Neutrophil (primary cell): ENCODE measurements at regions not wholly inside any gene's neighbourhood (a gene's known extent, or its start where the extent isn't known, plus 50 kb on each side); places are given as distances from the start of the nearest gene placed in this dataset.

Experiments used
- H3K27ac ChIP-seq: fragments of 200-600 bp; sonication (generic); 2 replicates; pipeline ENCODE4 v1.5.1; 2016; ENCODE audit warnings: mild to moderate bottlenecking, moderate library complexity
- H3K27me3 ChIP-seq: fragments of 200-600 bp; sonication (generic); 2 replicates; pipeline ENCODE4 v1.6.0; 2016; ENCODE audit warnings: mild to moderate bottlenecking
- H3K36me3 ChIP-seq: fragments of 200-600 bp; sonication (generic); 2 replicates; pipeline ENCODE4 v1.5.1; 2017
- H3K4me1 ChIP-seq, 2 experiments: fragments of 200-600 bp in 1 of 2; sonication (generic) in 1 of 2; 1 replicate in 1 of 2; 2 replicates in 1 of 2; pipeline versions ENCODE4 v1.5.1 to v1.6.1; 2013 to 2016; ENCODE audit warnings: low read depth in 1 of 2, low read length in 1 of 2, mild to moderate bottlenecking in 1 of 2, moderate library complexity in 1 of 2; ENCODE audit not compliant: control insufficient read depth in 1 of 2, insufficient read depth in 1 of 2
- H3K4me3 ChIP-seq, 2 experiments: fragments of 200-600 bp in 1 of 2; sonication (generic) in 1 of 2; 1 replicate in 1 of 2; 2 replicates in 1 of 2; pipeline ENCODE4 v1.5.1; 2013 to 2016; ENCODE audit warnings: low read depth in 1 of 2, low read length in 1 of 2, mild to moderate bottlenecking in 1 of 2, moderate library complexity in 1 of 2
- H3K9me3 ChIP-seq: fragments of 200-600 bp; sonication (generic); 2 replicates; pipeline ENCODE4 v1.5.1; 2016
- TF ChIP-seq, protein P1 (sequence below): fragments of 200-600 bp; sonication (generic); IDR thresholded peaks from 2 replicates; pipeline ENCODE4 v1.5.1; 2016; ENCODE audit warnings: antibody characterized with exemption

DNA sequence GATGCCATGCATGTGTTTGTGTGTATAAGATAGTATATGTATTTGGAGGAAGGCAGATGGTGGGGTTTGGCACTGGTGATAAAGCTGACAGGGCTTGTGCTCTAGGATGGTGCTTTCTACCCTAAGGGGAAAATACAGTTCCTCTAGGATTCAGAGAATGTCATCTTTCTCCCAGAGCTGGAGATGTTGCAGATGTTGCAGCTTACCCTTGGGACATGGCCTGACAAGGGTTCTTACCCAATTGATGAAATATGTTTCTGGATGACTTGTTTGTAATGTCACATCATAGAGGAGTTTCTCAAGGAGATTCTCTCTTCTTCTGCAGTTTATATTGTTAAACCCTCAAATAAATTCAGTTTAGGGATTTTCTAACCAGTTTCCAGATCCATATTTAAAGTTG lies 52.5 kb upstream of the PITX2 start:
- TF ChIP-seq, protein P1, sequence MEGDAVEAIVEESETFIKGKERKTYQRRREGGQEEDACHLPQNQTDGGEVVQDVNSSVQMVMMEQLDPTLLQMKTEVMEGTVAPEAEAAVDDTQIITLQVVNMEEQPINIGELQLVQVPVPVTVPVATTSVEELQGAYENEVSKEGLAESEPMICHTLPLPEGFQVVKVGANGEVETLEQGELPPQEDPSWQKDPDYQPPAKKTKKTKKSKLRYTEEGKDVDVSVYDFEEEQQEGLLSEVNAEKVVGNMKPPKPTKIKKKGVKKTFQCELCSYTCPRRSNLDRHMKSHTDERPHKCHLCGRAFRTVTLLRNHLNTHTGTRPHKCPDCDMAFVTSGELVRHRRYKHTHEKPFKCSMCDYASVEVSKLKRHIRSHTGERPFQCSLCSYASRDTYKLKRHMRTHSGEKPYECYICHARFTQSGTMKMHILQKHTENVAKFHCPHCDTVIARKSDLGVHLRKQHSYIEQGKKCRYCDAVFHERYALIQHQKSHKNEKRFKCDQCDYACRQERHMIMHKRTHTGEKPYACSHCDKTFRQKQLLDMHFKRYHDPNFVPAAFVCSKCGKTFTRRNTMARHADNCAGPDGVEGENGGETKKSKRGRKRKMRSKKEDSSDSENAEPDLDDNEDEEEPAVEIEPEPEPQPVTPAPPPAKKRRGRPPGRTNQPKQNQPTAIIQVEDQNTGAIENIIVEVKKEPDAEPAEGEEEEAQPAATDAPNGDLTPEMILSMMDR = no peak
- Histone ChIP-seq H3K27me3 (no peaks in the 10 kb centered on the region), H3K4me3 (no peak overlapping the region), H3K27ac (no peak overlapping the region), H3K9me3 (no peaks in the 10 kb centered on the region), H3K36me3 (no peaks in the 10 kb centered on the region), H3K4me1 (no peaks in the 10 kb centered on the region)

DNA sequence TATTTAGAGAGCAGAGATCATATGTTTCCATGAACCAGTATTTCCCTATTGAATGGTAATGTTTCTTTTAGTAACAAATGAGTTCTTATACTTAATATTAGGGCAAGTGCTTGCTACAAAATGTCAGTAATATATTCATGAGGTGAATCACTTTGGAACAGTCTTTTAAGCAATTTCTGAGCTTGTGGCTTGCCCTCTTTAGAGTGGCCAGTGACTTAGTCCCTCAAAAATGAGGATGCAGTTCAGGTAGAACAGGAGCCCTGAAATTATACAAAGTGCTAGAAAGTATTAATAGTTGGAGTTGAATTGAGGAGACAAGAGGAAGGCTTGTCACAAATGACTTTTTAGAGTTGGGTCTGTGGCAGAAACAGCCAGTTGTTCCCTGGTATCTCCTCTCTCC lies 53.4 kb upstream of the PITX2 start:
- no peaks in the 10 kb centered on the region for H3K4me1 ChIP-seq

DNA sequence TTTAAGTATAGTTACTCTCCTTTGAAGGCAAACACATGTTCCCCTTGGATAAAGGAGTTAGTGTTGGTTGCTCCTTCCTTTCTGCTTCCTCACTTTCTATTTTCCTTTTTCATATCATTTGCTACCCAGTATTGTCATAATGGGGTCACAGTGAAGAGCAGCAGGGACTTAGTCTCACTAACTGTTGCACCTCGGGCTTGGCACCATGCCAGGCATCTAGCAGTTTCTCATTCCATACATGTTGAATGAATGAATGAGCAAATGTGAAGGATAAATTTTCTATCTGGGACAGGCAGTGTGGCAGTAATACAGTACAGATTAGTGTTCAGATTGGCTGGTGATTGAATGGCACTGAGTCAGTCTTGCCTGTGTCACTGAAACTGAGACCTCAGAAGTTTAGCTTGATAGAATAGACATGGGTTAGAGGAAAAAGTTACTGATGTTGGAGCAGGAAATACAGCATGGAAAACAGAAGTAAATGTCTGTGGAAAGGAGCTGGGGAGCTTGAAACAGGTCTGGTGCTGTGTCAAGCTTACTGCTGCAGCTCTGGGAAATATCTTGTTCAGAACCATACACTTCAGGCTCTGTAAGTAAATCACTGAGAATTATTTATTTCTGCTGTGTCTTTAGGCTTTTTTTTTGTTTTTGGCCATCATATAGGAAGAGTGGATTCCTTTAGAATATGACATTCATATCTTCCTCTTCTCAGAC lies 55.8 kb upstream of the PITX2 start:
- no peaks in the 10 kb centered on the region for H3K9me3 ChIP-seq
- TF ChIP-seq, protein P1 = no peak
- no peaks in the 10 kb centered on the region for H3K4me1 ChIP-seq
- no peaks in the 10 kb centered on the region for H3K36me3 ChIP-seq
- H3K4me3 ChIP-seq = no peak overlapping the region
- H3K27ac ChIP-seq = no peak overlapping the region
- H3K27me3 ChIP-seq = no peaks in the 10 kb centered on the region

More for the DNA sequence above, 53.4 kb upstream of the PITX2 start:
- Histone ChIP-seq H3K9me3 (no peaks in the 10 kb centered on the region), H3K36me3 (no peaks in the 10 kb centered on the region), H3K27ac (no peak overlapping the region), H3K27me3 (no peaks in the 10 kb centered on the region), H3K4me3 (no peak overlapping the region)
- TF ChIP-seq, protein P1 = no peak

DNA sequence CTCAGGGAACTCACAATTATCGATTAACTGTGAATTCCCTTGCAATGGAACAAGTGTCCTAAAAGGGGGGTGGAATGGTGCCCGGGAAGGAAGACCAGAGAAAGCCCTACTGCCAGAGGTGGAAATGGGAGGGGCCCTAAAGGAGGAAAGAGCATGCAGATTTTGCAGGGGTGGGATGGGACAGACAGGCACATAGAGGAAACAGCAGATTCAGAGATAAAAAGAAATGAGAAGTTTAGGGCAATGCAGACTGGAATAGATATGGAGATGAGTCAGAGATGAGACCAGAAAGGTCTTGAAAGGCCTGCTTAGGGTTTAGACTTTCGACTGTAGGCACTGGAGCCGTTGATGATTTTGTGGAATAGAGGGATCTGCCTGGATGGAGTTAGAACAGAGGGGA lies 57.4 kb upstream of the PITX2 start:
- Histone ChIP-seq H3K27ac (no peak overlapping the region), H3K27me3 (no peaks in the 10 kb centered on the region), H3K4me1 (no peaks in the 10 kb centered on the region), H3K9me3 (no peaks in the 10 kb centered on the region), H3K4me3 (no peak overlapping the region), H3K36me3 (no peaks in the 10 kb centered on the region)
- TF ChIP-seq, protein P1 = no peak

DNA sequence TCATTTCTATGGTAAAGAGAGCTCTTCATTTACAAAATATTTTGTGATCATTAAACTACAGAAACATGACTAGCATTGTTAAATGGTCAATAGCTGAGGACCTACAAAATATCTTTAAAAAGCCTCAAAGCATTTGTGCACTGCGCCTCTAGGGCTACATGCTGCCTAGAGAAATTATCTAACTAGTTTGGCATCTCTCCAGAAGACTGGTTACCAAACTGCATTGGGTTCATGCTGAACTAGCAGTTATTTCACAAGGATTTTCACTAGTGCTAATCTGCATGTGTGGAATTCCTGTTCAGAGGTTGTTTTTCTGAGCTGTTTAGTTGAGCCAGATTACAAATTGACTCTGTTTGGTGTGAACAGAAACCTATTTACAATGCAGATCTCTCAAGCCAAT lies 58.5 kb upstream of the PITX2 start:
- H3K4me1 ChIP-seq = no peaks in the 10 kb centered on the region
- no peak overlapping the region for H3K4me3 ChIP-seq
- TF ChIP-seq, protein P1 = no peak
- H3K9me3 ChIP-seq = no peaks in the 10 kb centered on the region
- H3K27me3 ChIP-seq = no peaks in the 10 kb centered on the region
- no peak overlapping the region for H3K27ac ChIP-seq
- H3K36me3 ChIP-seq = no peaks in the 10 kb centered on the region
